IMR-90 (cell line): ENCODE measurements at regions not wholly inside any gene's neighbourhood (a gene's known extent, or its start where the extent isn't known, plus 50 kb on each side); places are given as distances from the start of the nearest gene placed in this dataset.

Source experiments
- ATAC-seq: fragments of 200-7000 bp; cut with Tn5 transposase; 2 replicates; pipeline ENCODE4 v1.9.1; 2020; ENCODE audit warnings: low read depth, mild to moderate bottlenecking, moderate library complexity
- BruUV-seq: library from RNA; stranded (reverse); fragments of 400-500 nt; replicated peaks from 2 replicates; lab custom pipeline; 2021; lab: Mats Ljungman, UMichigan
- CTCF ChIA-PET: fragments of 300-600 bp; formaldehyde crosslinking; extraction: SDS; loops from one replicate; lab custom pipeline; 2021; ENCODE audit warnings: antibody characterized with exemption; lab: Yijun Ruan, JAX
- POLR2A ChIA-PET: fragments of 300-600 bp; sonication (Branson Sonifier 250); formaldehyde crosslinking; loops from one replicate; lab custom pipeline; 2022; ENCODE audit warnings: antibody characterized with exemption; ENCODE audit not compliant: unreplicated experiment; lab: Charles Lee
- DNase-seq: peaks from one replicate; pipeline ENCODE4 v3.0.0; 2013
- H2AFZ ChIP-seq: replicated peaks from 2 replicates; pipeline ENCODE3; 2013; ENCODE audit warnings: low read length, mild to moderate bottlenecking; ENCODE audit not compliant: poor library complexity
- H2AK5ac ChIP-seq: 2 replicates; pipeline ENCODE4 v1.6.1; 2013; ENCODE audit warnings: low read depth, low read length, inconsistent platforms
- H2AK9ac ChIP-seq: replicated peaks from 2 replicates; pipeline ENCODE3; 2013; ENCODE audit warnings: mild to moderate bottlenecking, low read depth, low read length, moderate library complexity; ENCODE audit not compliant: poor library complexity
- H2BK120ac ChIP-seq: 2 replicates; pipeline ENCODE4 v1.6.1; 2013; ENCODE audit warnings: low read depth, low read length, inconsistent platforms
- H2BK15ac ChIP-seq: 3 replicates; pipeline ENCODE4 v1.6.1; 2013; ENCODE audit warnings: low read depth, low read length, inconsistent platforms
- H2BK20ac ChIP-seq: 2 replicates; pipeline ENCODE4 v1.6.1; 2013; ENCODE audit warnings: low read depth, mild to moderate bottlenecking, inconsistent platforms, low read length, moderate library complexity
- H2BK5ac ChIP-seq: 2 replicates; pipeline ENCODE4 v1.6.1; 2013; ENCODE audit warnings: mild to moderate bottlenecking, low read depth, low read length, inconsistent platforms; ENCODE audit not compliant: poor library complexity, severe bottlenecking
- H3K14ac ChIP-seq: replicated peaks from 2 replicates; pipeline ENCODE4 v1.6.1; 2013; ENCODE audit warnings: low read depth, low read length, inconsistent platforms
- H3K18ac ChIP-seq: 2 replicates; pipeline ENCODE4 v1.6.1; 2013; ENCODE audit warnings: low read depth, low read length, control low read depth
- H3K23ac ChIP-seq: 2 replicates; pipeline ENCODE4 v1.6.1; 2013; ENCODE audit warnings: low read depth, low read length, inconsistent platforms
- H3K27ac ChIP-seq: 2 replicates; pipeline ENCODE4 v1.5.1; 2013; ENCODE audit warnings: mild to moderate bottlenecking, control low read depth, low read length; ENCODE audit not compliant: insufficient read depth
- H3K27me3 ChIP-seq: 2 replicates; pipeline ENCODE4 v1.6.1; 2013; ENCODE audit warnings: low read length; ENCODE audit not compliant: control insufficient read depth, insufficient read depth
- H3K36me3 ChIP-seq: 2 replicates; pipeline ENCODE4 v1.6.1; 2013; ENCODE audit warnings: low read length, mixed read lengths; ENCODE audit not compliant: control insufficient read depth, insufficient read depth
- H3K4ac ChIP-seq: 2 replicates; pipeline ENCODE4 v1.6.1; 2013; ENCODE audit warnings: low read depth, low read length, inconsistent platforms
- H3K4me1 ChIP-seq: 2 replicates; pipeline ENCODE4 v1.6.1; 2013; ENCODE audit warnings: low read length, mixed read lengths; ENCODE audit not compliant: control insufficient read depth, insufficient read depth
- H3K4me2 ChIP-seq: 2 replicates; pipeline ENCODE4 v1.6.1; 2013; ENCODE audit warnings: low read depth, mild to moderate bottlenecking, control low read depth, low read length, moderate library complexity
- H3K4me3 ChIP-seq: 2 replicates; pipeline ENCODE4 v1.5.1; 2013; ENCODE audit warnings: low read depth, mild to moderate bottlenecking, control low read depth, low read length, moderate library complexity; ENCODE audit not compliant: insufficient read depth
- H3K56ac ChIP-seq: 2 replicates; pipeline ENCODE4 v1.6.1; 2013; ENCODE audit warnings: low read length, inconsistent platforms; ENCODE audit not compliant: insufficient read depth; ENCODE audit errors: extremely low read depth
- H3K79me1 ChIP-seq, 2 experiments: 2 replicates each; pipeline ENCODE4 v1.6.1; 2013; ENCODE audit warnings: low read length in 2 of 2, inconsistent platforms in 1 of 2, low read depth in 1 of 2
- H3K9ac ChIP-seq: 2 replicates; pipeline ENCODE4 v1.6.1; 2013; ENCODE audit warnings: low read depth, low read length, control low read depth
- H3K9me1 ChIP-seq: 2 replicates; pipeline ENCODE4 v1.6.1; 2013; ENCODE audit warnings: low read length, inconsistent platforms; ENCODE audit not compliant: insufficient read depth
- H3K9me3 ChIP-seq: 2 replicates; pipeline ENCODE4 v1.6.1; 2013; ENCODE audit warnings: low read length; ENCODE audit not compliant: control insufficient read depth, insufficient read depth
- H4K20me1 ChIP-seq: 2 replicates; pipeline ENCODE4 v1.6.1; 2013; ENCODE audit warnings: low read length, inconsistent platforms; ENCODE audit not compliant: insufficient read depth
- H4K5ac ChIP-seq: 2 replicates; pipeline ENCODE4 v1.6.1; 2013; ENCODE audit warnings: mild to moderate bottlenecking, low read depth, low read length, control low read depth
- H4K8ac ChIP-seq, 2 experiments: 2 replicates each; pipeline ENCODE4 v1.6.1; 2013; ENCODE audit warnings: low read depth in 2 of 2, low read length in 2 of 2, control low read depth in 1 of 2, inconsistent platforms in 1 of 2
- H4K91ac ChIP-seq: 2 replicates; pipeline ENCODE4 v1.6.1; 2013; ENCODE audit warnings: low read depth, low read length, inconsistent platforms; ENCODE audit not compliant: insufficient read depth
- CHD1 ChIP-seq: IDR thresholded peaks from 2 replicates; pipeline ENCODE4 v1.6.1; 2012; ENCODE audit warnings: low read depth, low read length, improper control_type of control experiment
- FOS ChIP-seq: fragments of 150-350 bp; IDR thresholded peaks from 2 replicates; pipeline ENCODE4 v1.6.1; 2016; ENCODE audit warnings: low read depth, low read length
- MAZ ChIP-seq: IDR thresholded peaks from 2 replicates; pipeline ENCODE4 v1.6.1; 2012; ENCODE audit warnings: low read depth, mild to moderate bottlenecking, low read length, improper control_type of control experiment, moderate library complexity, borderline replicate concordance
- NFE2L2 ChIP-seq: fragments of 150-350 bp; IDR thresholded peaks from 2 replicates; pipeline ENCODE4 v1.6.1; 2016; ENCODE audit warnings: low read depth, mild to moderate bottlenecking, low read length
- RAD21 ChIP-seq: IDR thresholded peaks from 2 replicates; pipeline ENCODE4 v1.6.1; 2012; ENCODE audit warnings: low read length, improper control_type of control experiment
- RCOR1 ChIP-seq: IDR thresholded peaks from 2 replicates; pipeline ENCODE4 v1.6.1; 2012; ENCODE audit warnings: mild to moderate bottlenecking, low read length, improper control_type of control experiment; ENCODE audit not compliant: insufficient replicate concordance
- WGBS, 2 experiments: methylation state at CpG; one replicate each; pipeline versions ENCODE4 v1.1.5 to v1.1.7; 2013; ENCODE audit warnings: missing lambda C conversion rate in 2 of 2; ENCODE audit not compliant: insufficient read length in 1 of 2; ENCODE audit errors: extremely low coverage in 2 of 2; 5-methylcytosine and 5-hydroxymethylcytosine counted together
- dilution Hi-C: fragments of 300-500 bp; cut with HindIII; formaldehyde crosslinking; loops from one replicate; pipeline ENCODE4 v1.14.3; 2018; ENCODE audit warnings: low sequenced_read_pairs; ENCODE audit not compliant: unreplicated experiment
- in situ Hi-C: fragments of 300-500 bp; cut with MboI; formaldehyde crosslinking; loops from 3 replicates; pipeline ENCODE4 v1.14.3; 2019; ENCODE audit warnings: low sequenced_read_pairs, inconsistent platforms, mixed read lengths
- intact Hi-C: fragments of 100-400 bp; cut with micrococcal nuclease; formaldehyde crosslinking; loops from 2 replicates; pipeline ENCODE4 v1.10.0; 2022
- TF ChIP-seq, protein P1 (sequence below): fragments of 150-350 bp; IDR thresholded peaks from 2 replicates; pipeline ENCODE4 v1.6.1; 2016; ENCODE audit warnings: low read depth, mild to moderate bottlenecking, low read length, moderate library complexity, borderline replicate concordance
- TF ChIP-seq, protein P2 (sequence below): fragments of 150-350 bp; IDR thresholded peaks from 2 replicates; pipeline ENCODE4 v1.6.1; 2017; ENCODE audit warnings: mild to moderate bottlenecking, antibody characterized with exemption, low read length, low read depth

DNA sequence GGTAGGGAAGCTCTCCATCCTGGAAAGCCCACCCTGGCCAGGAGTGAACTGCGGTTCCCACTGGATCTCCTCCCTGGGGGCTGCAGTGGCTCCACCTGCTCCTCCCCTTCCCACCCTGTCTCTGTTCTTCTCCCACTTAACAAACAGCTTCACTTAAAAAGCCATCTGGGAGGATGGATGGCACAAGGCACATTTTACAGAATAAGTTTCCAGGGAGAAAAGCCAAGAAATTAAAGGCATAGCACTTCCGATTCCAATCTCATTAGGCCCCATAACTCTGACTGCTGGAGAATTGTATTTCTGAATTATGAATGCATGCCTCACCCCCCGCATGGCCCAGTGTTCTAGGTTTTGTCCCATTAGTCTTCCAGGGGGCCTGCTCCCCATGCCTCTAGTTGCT lies 718.3 kb downstream of the PTPRU start:
- Histone ChIP-seq H2BK5ac (no peak overlapping the region), H4K5ac (no peak overlapping the region), H3K79me1 (no peaks in the 10 kb centered on the region), H3K36me3 (no peaks in the 10 kb centered on the region), H2AK9ac (no peak overlapping the region), H4K91ac (no peak overlapping the region), H3K9ac (no peak overlapping the region), H4K8ac (no peak overlapping the region), H3K27ac (no peak overlapping the region), H2AK5ac (no peak overlapping the region), H2BK120ac (no peak overlapping the region), H3K56ac (no peak overlapping the region), H3K9me3 (no peaks in the 10 kb centered on the region), H3K4ac (no peak overlapping the region), H3K4me1 (no peaks in the 10 kb centered on the region), H2BK20ac (no peak overlapping the region), H3K14ac (no peak overlapping the region), H2BK15ac (no peak overlapping the region), H3K23ac (no peak overlapping the region), H3K9me1 (no peaks in the 10 kb centered on the region), H3K27me3 (no peaks in the 10 kb centered on the region), H3K4me3 (no peak overlapping the region), H3K4me2 (no peak overlapping the region), H4K20me1 (no peaks in the 10 kb centered on the region), H3K18ac (no peak overlapping the region), H2AFZ (no peak overlapping the region)
- no peak for TF ChIP-seq NFE2L2
- no peak for TF ChIP-seq RAD21
- TF ChIP-seq, protein P1, sequence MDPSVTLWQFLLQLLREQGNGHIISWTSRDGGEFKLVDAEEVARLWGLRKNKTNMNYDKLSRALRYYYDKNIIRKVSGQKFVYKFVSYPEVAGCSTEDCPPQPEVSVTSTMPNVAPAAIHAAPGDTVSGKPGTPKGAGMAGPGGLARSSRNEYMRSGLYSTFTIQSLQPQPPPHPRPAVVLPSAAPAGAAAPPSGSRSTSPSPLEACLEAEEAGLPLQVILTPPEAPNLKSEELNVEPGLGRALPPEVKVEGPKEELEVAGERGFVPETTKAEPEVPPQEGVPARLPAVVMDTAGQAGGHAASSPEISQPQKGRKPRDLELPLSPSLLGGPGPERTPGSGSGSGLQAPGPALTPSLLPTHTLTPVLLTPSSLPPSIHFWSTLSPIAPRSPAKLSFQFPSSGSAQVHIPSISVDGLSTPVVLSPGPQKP, result no peak
- TF ChIP-seq MAZ, result no peak
- no peak for TF ChIP-seq RCOR1
- TF ChIP-seq CHD1, result no peak
- TF ChIP-seq FOS, result no peak
- TF ChIP-seq, protein P2, sequence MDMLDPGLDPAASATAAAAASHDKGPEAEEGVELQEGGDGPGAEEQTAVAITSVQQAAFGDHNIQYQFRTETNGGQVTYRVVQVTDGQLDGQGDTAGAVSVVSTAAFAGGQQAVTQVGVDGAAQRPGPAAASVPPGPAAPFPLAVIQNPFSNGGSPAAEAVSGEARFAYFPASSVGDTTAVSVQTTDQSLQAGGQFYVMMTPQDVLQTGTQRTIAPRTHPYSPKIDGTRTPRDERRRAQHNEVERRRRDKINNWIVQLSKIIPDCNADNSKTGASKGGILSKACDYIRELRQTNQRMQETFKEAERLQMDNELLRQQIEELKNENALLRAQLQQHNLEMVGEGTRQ, result no peak
- DNase-seq (no peak), ATAC-seq (no peak)
- BruUV-seq, result no TSS peak
- WGBS, 2 experiments, result no CpG with 5 or more reads among the region's 3 CpGs
- ChIA-PET CTCF (no interaction called here), POLR2A (no interaction called here)
- intact Hi-C loops (no loop called here), in situ Hi-C loops (no loop called here), dilution Hi-C loops (no loop called here)
